ENCODE measurements at regions not wholly inside any gene's neighbourhood (a gene's known extent, or its start where the extent isn't known, plus 50 kb on each side); places are given as distances from the start of the nearest gene placed in this dataset.

GRCh38 chr10:90319188-90319914, 538.5 kb downstream of the HTR7 start:
- DNase-seq (no peak), ATAC-seq (replicated peaks) (no peak)
- H3K4me3 Mint-ChIP-seq: no peak overlapping the region
- peaks cover 0 to 8% of the 10 kb centered on the region in 2 donors for H3K9me3 Mint-ChIP-seq
- no peak overlapping the region for H3K27ac Mint-ChIP-seq
- H3K4me1 Mint-ChIP-seq (ENCODE audit: low read depth in 2 of 2): no peaks in the 10 kb centered on the region
- no peaks in the 10 kb centered on the region for H3K36me3 Mint-ChIP-seq (ENCODE audit: insufficient read depth)
- no peaks in the 10 kb centered on the region for H3K27me3 Mint-ChIP-seq

GRCh38 chr10:90321132-90321816, 536.6 kb downstream of the HTR7 start:
- no peaks in the 10 kb centered on the region for H3K4me1 Mint-ChIP-seq (ENCODE audit: low read depth in 2 of 2)
- H3K36me3 Mint-ChIP-seq (ENCODE audit: insufficient read depth): no peaks in the 10 kb centered on the region
- ATAC-seq (replicated peaks): no peak
- H3K9me3 Mint-ChIP-seq: peaks cover 2 to 8% of the 10 kb centered on the region in 2 donors
- DNase-seq: no peak
- H3K27ac Mint-ChIP-seq: no peak overlapping the region
- no peaks in the 10 kb centered on the region for H3K27me3 Mint-ChIP-seq
- H3K4me3 Mint-ChIP-seq: no peak overlapping the region

DNA sequence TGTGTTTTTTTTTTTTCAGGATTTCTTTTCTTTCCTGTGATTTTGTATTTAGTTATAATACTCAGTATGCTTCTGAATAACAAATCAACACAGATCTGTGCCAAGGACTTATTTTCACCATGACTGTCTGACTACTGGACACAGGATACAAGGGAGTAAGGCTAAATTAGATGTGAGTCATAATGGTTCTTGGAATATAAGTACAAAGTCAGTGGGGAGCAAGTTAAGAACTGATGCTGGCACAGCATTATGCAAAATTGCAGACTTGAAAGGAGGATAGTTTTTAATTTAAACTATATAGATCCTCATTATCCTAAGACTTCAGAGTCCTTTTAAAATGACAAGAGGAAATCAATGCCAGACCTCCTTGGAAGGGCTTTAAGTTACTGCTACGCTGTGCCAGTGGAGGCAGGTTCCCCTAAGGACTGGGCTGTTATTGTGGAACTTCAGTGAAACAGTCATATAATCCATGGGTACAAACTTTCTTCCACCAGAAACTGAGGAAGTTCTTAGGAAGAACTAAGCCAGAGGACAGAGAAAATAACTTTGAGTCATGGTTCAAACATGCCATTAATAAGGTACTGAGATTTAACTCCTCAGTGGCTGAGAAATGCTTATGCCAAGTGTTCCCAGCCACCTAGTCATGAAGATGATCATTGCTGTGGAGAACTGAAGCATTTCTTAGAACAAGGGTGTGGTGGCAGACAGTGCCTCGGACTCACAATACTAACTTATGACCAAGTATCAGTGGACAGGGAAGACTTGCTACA, 531.2 kb downstream of the HTR7 start:
- peaks cover 2 to 14% of the 10 kb centered on the region in 2 donors for H3K9me3 Mint-ChIP-seq
- H3K4me1 Mint-ChIP-seq (ENCODE audit: low read depth in 2 of 2): no peaks in the 10 kb centered on the region
- no peak for ATAC-seq (replicated peaks)
- H3K36me3 Mint-ChIP-seq (ENCODE audit: insufficient read depth): no peaks in the 10 kb centered on the region
- H3K27me3 Mint-ChIP-seq: no peaks in the 10 kb centered on the region
- no peak for DNase-seq
- no peak overlapping the region for H3K4me3 Mint-ChIP-seq
- H3K27ac Mint-ChIP-seq: no peak overlapping the region

DNA sequence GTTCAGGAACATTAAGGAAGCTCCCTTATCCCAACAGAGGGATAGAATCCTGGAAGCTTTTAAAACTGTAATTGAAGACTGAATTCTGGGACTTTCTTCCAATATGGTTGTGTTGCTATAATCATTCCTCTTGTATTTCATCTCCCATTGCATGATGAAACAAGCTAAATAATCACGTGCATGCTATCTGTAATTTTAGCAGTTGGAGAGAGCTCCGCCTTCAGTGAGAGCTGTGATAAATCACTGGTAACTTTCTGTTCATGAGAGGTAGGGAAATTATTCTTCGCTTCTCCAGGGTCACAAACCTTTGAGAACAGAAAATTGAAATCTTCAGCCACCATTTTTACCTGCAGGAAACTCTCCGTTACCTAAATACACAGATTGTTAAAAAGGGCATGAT, 530.2 kb downstream of the HTR7 start:
- Mint-ChIP-seq H3K36me3 (ENCODE audit: insufficient read depth) (no peaks in the 10 kb centered on the region), H3K27ac (no peak overlapping the region), H3K27me3 (no peaks in the 10 kb centered on the region), H3K4me1 (ENCODE audit: low read depth in 2 of 2) (no peaks in the 10 kb centered on the region), H3K9me3 (peaks cover 5 to 14% of the 10 kb centered on the region in 2 donors), H3K4me3 (no peak overlapping the region)
- DNase-seq: no peak
- ATAC-seq (replicated peaks): no peak

DNA sequence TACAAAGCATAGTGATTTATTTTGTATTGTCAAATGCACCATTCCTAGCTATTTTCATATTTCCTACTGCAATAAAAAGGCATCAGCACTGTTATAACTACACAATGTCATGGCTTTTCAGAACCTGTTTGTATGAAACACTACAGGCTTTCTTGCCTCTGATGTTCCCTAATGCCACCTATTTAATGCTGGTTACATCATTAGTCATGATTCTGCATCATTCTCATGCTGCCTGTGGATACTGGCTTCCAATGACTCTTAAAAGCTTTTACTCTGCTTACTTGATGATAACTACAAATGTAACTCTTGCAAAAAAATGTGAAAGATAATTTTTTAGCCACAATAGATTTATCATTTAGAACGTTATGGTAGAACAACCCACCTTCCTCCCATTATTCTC, 529.4 kb downstream of the HTR7 start:
- H3K27ac Mint-ChIP-seq: no peak overlapping the region
- peaks cover 5 to 7% of the 10 kb centered on the region in 2 donors for H3K9me3 Mint-ChIP-seq
- ATAC-seq (replicated peaks) (no peak), DNase-seq (no peak)
- H3K4me1 Mint-ChIP-seq (ENCODE audit: low read depth in 2 of 2): no peaks in the 10 kb centered on the region
- no peaks in the 10 kb centered on the region for H3K36me3 Mint-ChIP-seq (ENCODE audit: insufficient read depth)
- no peaks in the 10 kb centered on the region for H3K27me3 Mint-ChIP-seq
- no peak overlapping the region for H3K4me3 Mint-ChIP-seq

- Mint-ChIP-seq H3K9me3 (peaks cover 5 to 6% of the 10 kb centered on the region in 2 donors), H3K27me3 (no peaks in the 10 kb centered on the region), H3K27ac (no peak overlapping the region), H3K36me3 (ENCODE audit: insufficient read depth) (no peaks in the 10 kb centered on the region), H3K4me1 (ENCODE audit: low read depth in 2 of 2) (no peaks in the 10 kb centered on the region), H3K4me3 (no peak overlapping the region)
- ATAC-seq (replicated peaks) (no peak), DNase-seq (no peak)
Measured at GRCh38 chr10:90328896-90329295, 528.9 kb downstream of the HTR7 start.

DNA sequence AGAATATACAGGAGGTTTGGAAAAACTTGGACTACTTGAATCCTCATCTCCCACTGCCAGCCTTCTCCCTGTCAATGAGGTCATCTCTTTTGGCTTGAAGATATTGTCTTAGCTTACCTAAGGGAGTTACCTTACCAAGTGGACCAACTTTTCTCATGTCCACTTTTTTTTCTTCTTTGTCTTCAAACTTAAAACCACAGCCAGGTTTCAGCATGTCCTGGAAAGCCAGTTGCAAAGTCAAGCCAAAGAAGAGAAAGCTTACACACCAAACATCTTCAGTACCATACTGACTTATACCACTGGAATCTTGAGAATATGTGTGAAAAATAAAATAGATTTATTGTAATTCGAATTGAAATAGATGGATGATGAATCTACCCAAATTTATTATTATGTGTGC, 520.5 kb downstream of the HTR7 start:
- no peaks in the 10 kb centered on the region for H3K27me3 Mint-ChIP-seq
- no peak overlapping the region for H3K4me3 Mint-ChIP-seq
- DNase-seq (no peak), ATAC-seq (replicated peaks) (no peak)
- H3K9me3 Mint-ChIP-seq: peaks cover 0 to under 1% of the 10 kb centered on the region in 2 donors
- no peaks in the 10 kb centered on the region for H3K36me3 Mint-ChIP-seq (ENCODE audit: insufficient read depth)
- no peak overlapping the region for H3K27ac Mint-ChIP-seq
- H3K4me1 Mint-ChIP-seq (ENCODE audit: low read depth in 2 of 2): no peaks in the 10 kb centered on the region

- H3K4me3 Mint-ChIP-seq: no peak overlapping the region
- peaks cover 0 to 3% of the 10 kb centered on the region in 2 donors for H3K9me3 Mint-ChIP-seq
- H3K27me3 Mint-ChIP-seq: no peaks in the 10 kb centered on the region
- ATAC-seq (replicated peaks) (no peak), DNase-seq (no peak)
- H3K36me3 Mint-ChIP-seq (ENCODE audit: insufficient read depth): peaks cover 3% of the 10 kb centered on the region
- H3K4me1 Mint-ChIP-seq (ENCODE audit: low read depth in 2 of 2): no peaks in the 10 kb centered on the region
- no peak overlapping the region for H3K27ac Mint-ChIP-seq
Measured at GRCh38 chr10:90342480-90342879, 515.4 kb downstream of the HTR7 start.

GRCh38 chr10:90344226-90344625, 513.6 kb downstream of the HTR7 start:
- H3K27me3 Mint-ChIP-seq: no peaks in the 10 kb centered on the region

GRCh38 chr10:90347239-90347638, 510.6 kb downstream of the HTR7 start:
- Mint-ChIP-seq H3K4me1 (ENCODE audit: low read depth in 2 of 2) (no peaks in the 10 kb centered on the region), H3K27ac (no peak overlapping the region), H3K4me3 (no peak overlapping the region), H3K36me3 (ENCODE audit: insufficient read depth) (peaks cover 3% of the 10 kb centered on the region), H3K9me3 (peaks cover 0 to 5% of the 10 kb centered on the region in 2 donors), H3K27me3 (peaks cover 0 to 9% of the 10 kb centered on the region in 2 donors)
- no peak for ATAC-seq (replicated peaks)
- no peak for DNase-seq

More at GRCh38 chr10:90344226-90344625, 513.6 kb downstream of the HTR7 start:
- H3K36me3 Mint-ChIP-seq (ENCODE audit: insufficient read depth): peaks cover 3% of the 10 kb centered on the region
- H3K4me3 Mint-ChIP-seq: no peak overlapping the region
- peaks cover 0 to 3% of the 10 kb centered on the region in 2 donors for H3K9me3 Mint-ChIP-seq
- no peaks in the 10 kb centered on the region for H3K4me1 Mint-ChIP-seq (ENCODE audit: low read depth in 2 of 2)
- no peak overlapping the region for H3K27ac Mint-ChIP-seq
- DNase-seq (no peak), ATAC-seq (replicated peaks) (no peak)

GRCh38 chr10:90350122-90350521, 507.7 kb downstream of the HTR7 start:
- Mint-ChIP-seq H3K27me3 (peaks cover 0 to 11% of the 10 kb centered on the region in 2 donors), H3K4me1 (ENCODE audit: low read depth in 2 of 2) (no peaks in the 10 kb centered on the region), H3K27ac (no peak overlapping the region)

GRCh38 chr10:90352288-90352687, 505.6 kb downstream of the HTR7 start:
- ATAC-seq (replicated peaks) (no peak), DNase-seq (no peak)
- Mint-ChIP-seq H3K9me3 (peaks cover 6 to 8% of the 10 kb centered on the region in 2 donors), H3K4me3 (no peak overlapping the region), H3K4me1 (ENCODE audit: low read depth in 2 of 2) (no peaks in the 10 kb centered on the region), H3K36me3 (ENCODE audit: insufficient read depth) (no peaks in the 10 kb centered on the region), H3K27ac (no peak overlapping the region), H3K27me3 (peaks cover 0 to 11% of the 10 kb centered on the region in 2 donors)

More at GRCh38 chr10:90350122-90350521, 507.7 kb downstream of the HTR7 start:
- ATAC-seq (replicated peaks) (no peak), DNase-seq (no peak)
- Mint-ChIP-seq H3K9me3 (peaks cover 6 to 12% of the 10 kb centered on the region in 2 donors), H3K4me3 (no peak overlapping the region), H3K36me3 (ENCODE audit: insufficient read depth) (peaks cover 3% of the 10 kb centered on the region)

- Mint-ChIP-seq H3K27me3 (peaks cover 0 to 11% of the 10 kb centered on the region in 2 donors), H3K4me3 (no peak overlapping the region), H3K36me3 (ENCODE audit: insufficient read depth) (no peaks in the 10 kb centered on the region), H3K4me1 (ENCODE audit: low read depth in 2 of 2) (no peaks in the 10 kb centered on the region), H3K9me3 (peaks cover 6 to 8% of the 10 kb centered on the region in 2 donors), H3K27ac (no peak overlapping the region)
- DNase-seq (no peak), ATAC-seq (replicated peaks) (no peak)
Measured at GRCh38 chr10:90354914-90355313, 502.9 kb downstream of the HTR7 start.
